SK-N-SH (cell line): ENCODE measurements at regions not wholly inside any gene's neighbourhood (a gene's known extent, or its start where the extent isn't known, plus 50 kb on each side); places are given as distances from the start of the nearest gene placed in this dataset.

ENCODE experiments used
- CTCF ChIP-seq: fragments of 200-600 bp; sonication (generic); IDR thresholded peaks from 2 replicates; pipeline ENCODE4 v1.6.1; 2017; ENCODE audit warnings: antibody characterized with exemption, mild to moderate bottlenecking, moderate library complexity
- RAD21 ChIP-seq: IDR thresholded peaks from 2 replicates; pipeline ENCODE4 v1.6.1; 2012; ENCODE audit warnings: mild to moderate bottlenecking, low read length
- YY1 ChIP-seq: IDR thresholded peaks from 2 replicates; pipeline ENCODE4 v1.4.0; 2012; ENCODE audit warnings: low read depth, mild to moderate bottlenecking

GRCh38 chr17:56658648-56659047, 65.1 kb downstream of the NOG start:
- TF ChIP-seq RAD21 (no peak), YY1 (no peak), CTCF (no peak)
